ENCODE measurements at regions not wholly inside any gene's neighbourhood (a gene's known extent, or its start where the extent isn't known, plus 50 kb on each side); places are given as distances from the start of the nearest gene placed in this dataset.

- peaks cover 6% of the 10 kb centered on the region for H3K27me3 ChIP-seq (ENCODE audit: insufficient read depth, low read length)
- no peak for DNase-seq (ENCODE audit: insufficient read length, low spot score, missing footprints)
- no peak for TF ChIP-seq CTCF (IDR thresholded peaks at IDR 0.05; ENCODE audit: extremely low read depth, low read depth, low read length)
Measured at GRCh38 chr1:244197851-244198375, 146.8 kb downstream of the ZBTB18 start.

GRCh38 chr1:244199902-244200301 is 148.8 kb downstream of the ZBTB18 start:
- Histone ChIP-seq H3K4me2 (ENCODE audit: insufficient read depth, low read length) (no peak overlapping the region), H3K79me2 (ENCODE audit: insufficient read depth, low read length) (no peaks in the 10 kb centered on the region), H2AFZ (ENCODE audit: low read length) (no peak overlapping the region), H3K27ac (ENCODE audit: low read depth, low read length) (no peak overlapping the region), H3K36me3 (ENCODE audit: insufficient read depth, low read length) (no peaks in the 10 kb centered on the region), H3K4me1 (ENCODE audit: insufficient read depth, low read length) (peaks cover 7% of the 10 kb centered on the region), H4K20me1 (ENCODE audit: insufficient read depth, low read length) (no peaks in the 10 kb centered on the region), H3K9me3 (ENCODE audit: low read depth, low read length) (no peaks in the 10 kb centered on the region), H3K27me3 (ENCODE audit: insufficient read depth, low read length) (peaks cover 6% of the 10 kb centered on the region), H3K4me3 (ENCODE audit: insufficient read depth, low read length) (no peak overlapping the region)
- DNase-seq (ENCODE audit: insufficient read length, low spot score, missing footprints): no peak
- no peak for TF ChIP-seq CTCF (IDR thresholded peaks at IDR 0.05; ENCODE audit: extremely low read depth, low read depth, low read length)

More at GRCh38 chr1:244197851-244198375, 146.8 kb downstream of the ZBTB18 start:
- no peaks in the 10 kb centered on the region for H3K36me3 ChIP-seq (ENCODE audit: insufficient read depth, low read length)
- H3K4me2 ChIP-seq (ENCODE audit: insufficient read depth, low read length): no peak overlapping the region
- no peak overlapping the region for H3K27ac ChIP-seq (ENCODE audit: low read depth, low read length)
- H2AFZ ChIP-seq (ENCODE audit: low read length): no peak overlapping the region
- H3K4me1 ChIP-seq (ENCODE audit: insufficient read depth, low read length): peaks cover 7% of the 10 kb centered on the region
- no peak overlapping the region for H3K4me3 ChIP-seq (ENCODE audit: insufficient read depth, low read length)
- H3K9me3 ChIP-seq (ENCODE audit: low read depth, low read length): no peaks in the 10 kb centered on the region
- H3K79me2 ChIP-seq (ENCODE audit: insufficient read depth, low read length): no peaks in the 10 kb centered on the region
- no peaks in the 10 kb centered on the region for H4K20me1 ChIP-seq (ENCODE audit: insufficient read depth, low read length)

- Histone ChIP-seq H3K36me3 (ENCODE audit: insufficient read depth, low read length) (no peaks in the 10 kb centered on the region), H3K79me2 (ENCODE audit: insufficient read depth, low read length) (no peaks in the 10 kb centered on the region), H3K4me1 (ENCODE audit: insufficient read depth, low read length) (peaks cover 7% of the 10 kb centered on the region)
Measured at GRCh38 chr1:244200596-244200995, 149.5 kb downstream of the ZBTB18 start.

GRCh38 chr1:244201750-244202149 is 150.7 kb downstream of the ZBTB18 start:
- Histone ChIP-seq H3K4me3 (ENCODE audit: insufficient read depth, low read length) (no peak overlapping the region), H3K79me2 (ENCODE audit: insufficient read depth, low read length) (no peaks in the 10 kb centered on the region), H3K4me1 (ENCODE audit: insufficient read depth, low read length) (peaks cover 7% of the 10 kb centered on the region), H3K4me2 (ENCODE audit: insufficient read depth, low read length) (no peak overlapping the region), H3K36me3 (ENCODE audit: insufficient read depth, low read length) (no peaks in the 10 kb centered on the region), H3K27me3 (ENCODE audit: insufficient read depth, low read length) (peaks cover 9% of the 10 kb centered on the region), H3K9me3 (ENCODE audit: low read depth, low read length) (no peaks in the 10 kb centered on the region), H3K27ac (ENCODE audit: low read depth, low read length) (no peak overlapping the region), H2AFZ (ENCODE audit: low read length) (no peak overlapping the region), H4K20me1 (ENCODE audit: insufficient read depth, low read length) (no peaks in the 10 kb centered on the region)
- no peak for TF ChIP-seq CTCF (IDR thresholded peaks at IDR 0.05; ENCODE audit: extremely low read depth, low read depth, low read length)
- DNase-seq (ENCODE audit: insufficient read length, low spot score, missing footprints): no peak

More at GRCh38 chr1:244200596-244200995, 149.5 kb downstream of the ZBTB18 start:
- Histone ChIP-seq H3K27ac (ENCODE audit: low read depth, low read length) (no peak overlapping the region), H3K4me3 (ENCODE audit: insufficient read depth, low read length) (no peak overlapping the region), H3K9me3 (ENCODE audit: low read depth, low read length) (no peaks in the 10 kb centered on the region), H3K27me3 (ENCODE audit: insufficient read depth, low read length) (peaks cover 6% of the 10 kb centered on the region), H3K4me2 (ENCODE audit: insufficient read depth, low read length) (no peak overlapping the region), H4K20me1 (ENCODE audit: insufficient read depth, low read length) (no peaks in the 10 kb centered on the region), H2AFZ (ENCODE audit: low read length) (no peak overlapping the region)
- no peak for TF ChIP-seq CTCF (IDR thresholded peaks at IDR 0.05; ENCODE audit: extremely low read depth, low read depth, low read length)
- DNase-seq (ENCODE audit: insufficient read length, low spot score, missing footprints): no peak

Data from osteoblast (primary cell).